GM21423 (cell line): ENCODE measurements at regions not wholly inside any gene's neighbourhood (a gene's known extent, or its start where the extent isn't known, plus 50 kb on each side); places are given as distances from the start of the nearest gene placed in this dataset.
"Not testable (repeated sequence)": the region's sequence is repeated elsewhere in the genome, so short reads cannot be mapped to it uniquely, and the experiment has no call there.

ENCODE experiments used
- ATAC-seq: cut with Tn5 transposase; IDR thresholded peaks from one replicate; pipeline ENCODE4 v1.9.1; 2021; ENCODE audit warnings: mild to moderate bottlenecking, moderate library complexity; ENCODE audit not compliant: unreplicated experiment

- ATAC-seq = no peak
These were observed 237.5 kb upstream of the POGK start for GRCh38 chr1:166601650-166602278.

GRCh38 chr1:166602801-166603200 lies 236.5 kb upstream of the POGK start:
- not testable (repeated sequence) for ATAC-seq

GRCh38 chr1:166603296-166603695 lies 236.0 kb upstream of the POGK start:
- no peak for ATAC-seq

DNA sequence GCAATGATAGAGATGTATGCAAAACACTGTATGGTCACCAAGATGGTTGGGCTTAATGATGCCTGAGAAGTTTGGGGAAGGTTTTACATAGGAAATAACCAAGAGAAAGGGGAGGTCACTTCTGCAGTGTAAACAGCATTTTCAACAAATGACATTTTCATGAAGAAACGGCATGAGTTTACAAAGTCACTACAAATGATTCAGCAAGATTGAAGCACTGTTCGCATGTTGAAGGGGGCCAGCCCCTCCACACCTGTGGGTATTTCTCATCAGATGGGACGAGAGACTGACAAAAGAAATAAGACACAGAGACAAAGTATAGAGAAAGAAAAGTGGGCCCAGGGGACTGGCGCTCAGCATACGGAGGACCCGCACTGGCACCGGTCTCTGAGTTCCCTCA lies 234.1 kb upstream of the POGK start:
- ATAC-seq = no peak

DNA sequence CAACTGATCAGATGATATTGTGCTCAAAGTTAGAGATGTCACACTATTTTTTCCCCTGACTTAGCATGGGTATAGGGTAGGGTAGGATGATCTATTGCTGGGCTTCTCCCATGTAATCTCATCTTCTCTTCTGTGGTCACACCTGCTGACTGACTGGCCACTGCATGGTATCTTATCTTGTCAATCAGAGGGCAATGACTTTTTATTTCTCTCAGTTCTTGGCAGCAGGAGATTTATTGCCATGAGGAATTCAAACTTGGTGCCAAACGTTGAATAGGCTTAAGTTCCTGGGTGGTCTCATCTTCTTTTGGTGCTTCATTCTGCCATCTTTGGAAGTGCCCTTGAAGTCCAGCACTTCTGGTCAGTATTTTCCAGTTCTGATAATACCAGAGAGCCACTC lies 226.4 kb upstream of the POGK start:
- no peak for ATAC-seq

DNA sequence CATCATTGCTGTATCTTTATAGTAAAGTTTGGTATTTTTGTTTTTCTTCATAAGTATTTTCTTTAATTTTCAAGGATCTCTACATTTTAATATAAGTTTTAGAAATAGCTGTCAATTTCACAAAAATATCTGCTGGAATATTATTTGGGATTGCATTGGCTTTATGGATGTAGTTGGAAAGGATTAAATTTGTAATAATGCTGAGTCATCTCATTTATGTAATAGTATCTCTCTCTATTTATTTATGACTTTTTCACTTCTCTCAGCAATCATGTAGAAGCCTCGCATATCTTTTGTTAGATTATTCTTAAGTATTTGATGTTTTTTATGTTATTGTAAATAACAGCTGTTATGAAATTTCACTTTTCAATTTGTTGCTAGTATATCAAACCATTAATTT lies 223.1 kb upstream of the POGK start:
- no peak for ATAC-seq

- ATAC-seq = no peak
These were observed 212.6 kb upstream of the POGK start for GRCh38 chr1:166626711-166627110.

GRCh38 chr1:166627558-166627957 lies 211.7 kb upstream of the POGK start:
- no peak for ATAC-seq

GRCh38 chr1:166628259-166628658 lies 211.0 kb upstream of the POGK start:
- ATAC-seq = no peak

GRCh38 chr1:166629946-166630345 lies 209.3 kb upstream of the POGK start:
- ATAC-seq = no peak

- no peak for ATAC-seq
These were observed 208.9 kb upstream of the POGK start for GRCh38 chr1:166630369-166630768.

DNA sequence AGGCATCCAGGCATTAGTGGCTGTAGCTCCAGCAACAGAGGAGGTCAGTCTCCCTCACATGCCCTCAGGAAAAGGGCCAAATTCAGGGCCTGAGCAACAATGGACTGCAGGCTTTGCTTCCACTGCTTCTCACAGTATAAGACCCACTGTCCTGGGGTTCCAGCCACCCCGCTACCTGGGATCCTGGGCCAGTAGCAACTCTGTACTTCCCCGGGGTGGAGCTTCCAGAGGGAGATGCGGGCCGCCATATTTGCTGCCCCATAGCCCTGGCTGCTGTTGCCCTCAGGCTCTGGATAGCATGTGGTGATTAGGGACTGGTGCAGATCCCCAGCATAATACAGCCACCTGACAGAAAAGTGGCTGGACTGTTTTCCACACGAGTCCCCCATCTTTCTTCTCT lies 201.1 kb upstream of the POGK start:
- no peak for ATAC-seq

- ATAC-seq = not testable (repeated sequence)
These were observed 182.0 kb upstream of the POGK start for GRCh38 chr1:166657228-166657627.

GRCh38 chr1:166666790-166667189 lies 172.5 kb upstream of the POGK start:
- not testable (repeated sequence) for ATAC-seq

- ATAC-seq = not testable (repeated sequence)
These were observed 171.7 kb upstream of the POGK start for GRCh38 chr1:166667600-166667999.

DNA sequence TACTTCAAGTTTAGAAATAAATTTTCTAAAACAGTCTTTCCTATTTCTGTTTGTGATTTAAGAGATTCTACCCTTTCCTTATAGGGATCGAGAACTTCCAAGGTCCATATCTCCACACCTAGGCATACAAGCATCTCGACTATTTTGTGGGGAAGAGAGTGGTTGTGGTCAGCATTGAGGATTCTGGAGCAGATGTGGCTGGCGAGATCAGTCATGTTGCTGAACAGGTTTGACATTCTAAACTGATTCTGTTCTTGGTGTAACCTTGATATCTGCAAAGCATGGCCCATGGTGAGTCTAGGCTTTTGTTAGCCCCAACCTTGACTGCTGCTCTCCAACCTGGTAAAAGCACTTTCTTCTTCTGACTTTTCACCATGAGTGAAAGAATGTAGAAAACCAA lies 167.6 kb upstream of the POGK start:
- no peak for ATAC-seq

GRCh38 chr1:166673722-166674121 lies 165.6 kb upstream of the POGK start:
- no peak for ATAC-seq

- ATAC-seq = no peak
These were observed 164.1 kb upstream of the POGK start for GRCh38 chr1:166675213-166675612.

GRCh38 chr1:166676981-166677380 lies 162.3 kb upstream of the POGK start:
- ATAC-seq = no peak

GRCh38 chr1:166679369-166679768 lies 159.9 kb upstream of the POGK start:
- ATAC-seq = no peak

DNA sequence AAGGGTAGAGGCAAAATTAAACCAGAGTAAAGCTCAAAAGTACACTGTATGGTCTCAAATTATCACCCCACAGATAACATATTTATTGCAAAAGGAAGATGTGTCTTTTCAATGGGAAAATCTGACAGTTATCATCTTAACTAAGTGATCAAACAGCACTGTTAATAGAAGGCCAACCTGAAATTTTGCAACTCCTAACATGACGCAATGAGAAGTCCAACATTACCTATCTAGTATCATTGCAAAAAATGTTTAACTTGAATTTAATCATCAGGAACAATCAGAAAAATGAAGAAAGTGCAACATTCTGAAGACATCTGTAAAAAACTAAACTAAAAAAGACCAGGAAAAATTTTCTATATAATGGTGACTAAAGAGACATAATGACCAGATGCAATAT lies 156.7 kb upstream of the POGK start:
- ATAC-seq = no peak

DNA sequence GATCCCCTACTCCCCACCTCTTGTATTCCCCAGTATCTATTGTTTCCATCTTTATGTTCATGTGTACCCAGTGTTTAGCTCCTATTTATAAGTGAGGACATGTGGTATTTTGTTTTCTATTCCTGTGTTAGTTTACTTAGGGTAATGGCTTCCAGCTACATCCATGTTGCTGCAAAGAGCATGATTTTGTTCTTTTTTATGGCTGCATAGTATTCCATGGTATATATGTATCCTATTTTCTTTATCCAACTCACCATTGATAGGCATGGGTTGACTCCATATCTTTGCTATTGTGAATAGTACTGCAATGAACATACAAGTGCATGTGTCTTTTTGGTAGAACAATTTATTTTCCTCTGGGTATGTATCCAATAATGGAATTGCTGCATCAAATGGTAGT lies 154.6 kb upstream of the POGK start:
- not testable (repeated sequence) for ATAC-seq

- no peak for ATAC-seq
These were observed 154.1 kb upstream of the POGK start for GRCh38 chr1:166685200-166685599.
